GM12878 (cell line): ENCODE measurements at regions not wholly inside any gene's neighbourhood (a gene's known extent, or its start where the extent isn't known, plus 50 kb on each side); places are given as distances from the start of the nearest gene placed in this dataset.

ENCODE experiments used
- ATAC-seq: fragments of 200-7000 bp; cut with Tn5 transposase; 3 replicates; pipeline ENCODE4 v1.9.1; 2020; ENCODE audit warnings: mild to moderate bottlenecking, moderate library complexity
- BruUV-seq: library from RNA; stranded (reverse); fragments of 400-500 nt; replicated peaks from 2 replicates; lab custom pipeline; 2021; lab: Mats Ljungman, UMichigan
- CTCF ChIA-PET: fragments of 300-600 bp; sonication (Branson Sonifier 250); formaldehyde crosslinking; extraction: SDS; loops from one replicate; lab custom pipeline; 2021; ENCODE audit warnings: inconsistent platforms; lab: Yijun Ruan, JAX
- POLR2A ChIA-PET: fragments of 350-600 bp; formaldehyde crosslinking; extraction: SDS; loops from one replicate; lab custom pipeline; 2021; ENCODE audit warnings: inconsistent platforms; lab: Charles Lee
- RAD21 ChIA-PET: fragments of 300-600 bp; sonication (Branson Sonifier 250); formaldehyde crosslinking; loops from one replicate; lab custom pipeline; 2023; ENCODE audit warnings: antibody characterized with exemption; ENCODE audit not compliant: unreplicated experiment; lab: Charles Lee
- SMC1A ChIA-PET: fragments of 300-600 bp; sonication (Branson Sonifier 250); formaldehyde crosslinking; loops from one replicate; lab custom pipeline; 2023; ENCODE audit not compliant: unreplicated experiment, uncharacterized antibody; lab: Charles Lee
- DNase-seq: peaks from one replicate; pipeline ENCODE4 v3.0.0-alpha.2; 2011; ENCODE audit warnings: low read depth, low spot score
- FAIRE-seq: peaks from 3 replicates; lab custom pipeline; 2011; peaks lifted over from hg19 to GRCh38; lab: Jason Lieb, UNC
- H2AFZ ChIP-seq: 2 replicates; pipeline ENCODE4 v1.6.0; 2011; ENCODE audit warnings: low read depth, low read length, control low read depth; ENCODE audit not compliant: control insufficient read depth
- H3K27ac ChIP-seq: 2 replicates; pipeline ENCODE4 v1.5.1; 2011; ENCODE audit warnings: control low read depth; ENCODE audit not compliant: control insufficient read depth, insufficient read depth
- H3K27me3 ChIP-seq, 2 experiments: replicated peaks in 1 of 2; 2 replicates each; pipeline versions ENCODE4 v1.6.0 to v1.6.1; 2011; ENCODE audit warnings: low read length in 1 of 2; ENCODE audit not compliant: control insufficient read depth in 2 of 2, insufficient read depth in 2 of 2
- H3K36me3 ChIP-seq, 2 experiments: 2 replicates each; pipeline ENCODE4 v1.5.1; 2011; ENCODE audit warnings: low read length in 1 of 2; ENCODE audit not compliant: control insufficient read depth in 2 of 2, insufficient read depth in 2 of 2
- H3K4me1 ChIP-seq: 2 replicates; pipeline ENCODE4 v1.6.1; 2011; ENCODE audit warnings: mild to moderate bottlenecking, low read length, moderate library complexity, mixed read lengths; ENCODE audit not compliant: control insufficient read depth, insufficient read depth
- H3K4me2 ChIP-seq: 2 replicates; pipeline ENCODE4 v1.6.0; 2011; ENCODE audit warnings: control low read depth; ENCODE audit not compliant: control insufficient read depth, insufficient read depth
- H3K4me3 ChIP-seq: fragments of 200-600 bp; sonication (generic); 2 replicates; pipeline ENCODE4 v1.5.1; 2016
- H3K79me2 ChIP-seq: 2 replicates; pipeline ENCODE4 v1.6.0; 2011; ENCODE audit warnings: low read length; ENCODE audit not compliant: control insufficient read depth, insufficient read depth
- H3K9ac ChIP-seq: 2 replicates; pipeline ENCODE4 v1.8.0; 2011; ENCODE audit warnings: low read length, control low read depth, mixed read lengths; ENCODE audit not compliant: control insufficient read depth, insufficient read depth
- H3K9me3 ChIP-seq: replicated peaks from 3 replicates; pipeline ENCODE4 v1.5.1; 2011; ENCODE audit warnings: mild to moderate bottlenecking, low read length; ENCODE audit not compliant: control insufficient read depth, insufficient read depth
- H4K20me1 ChIP-seq: 2 replicates; pipeline ENCODE4 v1.6.0; 2011; ENCODE audit not compliant: control insufficient read depth, insufficient read depth
- BHLHE40 ChIP-seq, 2 experiments: fragments of 450-650 bp in 1 of 2; IDR thresholded peaks; 2 replicates each; pipeline ENCODE4 v1.6.1; 2011 to 2017; ENCODE audit warnings: low read depth in 2 of 2, borderline replicate concordance in 1 of 2, improper control_type of control experiment in 1 of 2, low read length in 1 of 2, mild to moderate bottlenecking in 1 of 2
- CHD4 ChIP-seq: fragments of 200-600 bp; sonication (generic); IDR thresholded peaks from 2 replicates; pipeline ENCODE4 v1.6.1; 2016; ENCODE audit warnings: mild to moderate bottlenecking
- E2F4 ChIP-seq: IDR thresholded peaks from 2 replicates; pipeline ENCODE4 v1.6.1; 2012; ENCODE audit warnings: low read depth, low read length, improper control_type of control experiment
- EP300 ChIP-seq, 2 experiments: fragments of 150-350 bp in 1 of 2; IDR thresholded peaks; 2 replicates each; pipeline ENCODE4 v1.6.1; 2011 to 2012; ENCODE audit warnings: low read depth in 2 of 2, low read length in 2 of 2, borderline replicate concordance in 1 of 2, improper control_type of control experiment in 1 of 2, inconsistent platforms in 1 of 2; ENCODE audit not compliant: control insufficient read depth in 1 of 2
- JUND ChIP-seq: IDR thresholded peaks from 2 replicates; pipeline ENCODE4 v1.6.1; 2012; ENCODE audit warnings: low read depth, mild to moderate bottlenecking, low read length, improper control_type of control experiment, moderate library complexity
- PRDM15 ChIP-seq: fragments of 450-650 bp; formaldehyde crosslinking; IDR thresholded peaks from 2 replicates; pipeline ENCODE4 v1.4.0; 2020; ENCODE audit warnings: mild to moderate bottlenecking, moderate library complexity
- SMAD1 ChIP-seq: fragments of 450-650 bp; IDR thresholded peaks from 2 replicates; pipeline ENCODE4 v1.6.1; 2018; ENCODE audit warnings: mild to moderate bottlenecking, low read depth; ENCODE audit not compliant: partially characterized antibody
- ZBTB33 ChIP-seq: fragments of 450-650 bp; IDR thresholded peaks from 2 replicates; pipeline ENCODE4 v1.6.1; 2017; ENCODE audit warnings: mild to moderate bottlenecking
- WGBS: methylation state at CpG from one replicate; pipeline ENCODE4 v1.1.6; 2016; ENCODE audit warnings: low lambda C conversion rate; ENCODE audit not compliant: insufficient replicate concordance, insufficient coverage; ENCODE audit errors: missing lambda C conversion rate; 5-methylcytosine and 5-hydroxymethylcytosine counted together
- in situ Hi-C: fragments of 300-500 bp; cut with MboI; formaldehyde crosslinking; loops from 9 replicates; pipeline ENCODE4 v1.14.3; 2018; ENCODE audit warnings: mixed read lengths
- intact Hi-C: fragments of 100-400 bp; cut with micrococcal nuclease; formaldehyde crosslinking; loops from one replicate; pipeline ENCODE4 v1.14.2; 2022; ENCODE audit not compliant: unreplicated experiment
- TF ChIP-seq, protein P1 (sequence below): fragments of 450-650 bp; formaldehyde crosslinking; IDR thresholded peaks from 2 replicates; pipeline ENCODE4 v1.4.0; 2022; ENCODE audit warnings: mild to moderate bottlenecking, moderate library complexity

GRCh38 chr5:120052916-120053828 lies 410.9 kb upstream of the PRR16 start:
- CTCF ChIA-PET: no interaction called here

More at GRCh38 chr5:120052916-120053828, 410.9 kb upstream of the PRR16 start:
- no peaks in the 10 kb centered on the region for H4K20me1 ChIP-seq
- RAD21 ChIA-PET: no interaction called here
- DNase-seq (no peak), ATAC-seq (no peak), FAIRE-seq (no peak)
- H3K27ac ChIP-seq: no peak overlapping the region
- no peak overlapping the region for H3K4me2 ChIP-seq
- no peak overlapping the region for H3K9ac ChIP-seq
- no peaks in the 10 kb centered on the region for H3K27me3 ChIP-seq
- H3K9me3 ChIP-seq: no peaks in the 10 kb centered on the region
- WGBS: 44% methylated on average over 4 of the region's 4 CpGs
- intact Hi-C loops: no loop called here
- H3K4me3 ChIP-seq: no peak overlapping the region
- in situ Hi-C loops: no loop called here
- POLR2A ChIA-PET: no interaction called here
- no peaks in the 10 kb centered on the region for H3K4me1 ChIP-seq
- H3K36me3 ChIP-seq: no peaks in the 10 kb centered on the region
- no TSS peak for BruUV-seq
- TF ChIP-seq EP300 (IDR thresholded peaks at IDR 0.05; ENCODE audit: borderline replicate concordance in 1 of 2, control insufficient read depth in 1 of 2, low read depth in 2 of 2, low read length in 2 of 2) (no peak), ZBTB33 (no peak), JUND (no peak), BHLHE40 (IDR thresholded peaks at IDR 0.05; ENCODE audit: borderline replicate concordance in 1 of 2, low read depth in 2 of 2, low read length in 1 of 2) (no peak), E2F4 (no peak), CHD4 (no peak), SMAD1 (no peak), PRDM15 (CRISPR knock-in tag) (no peak)
- TF ChIP-seq, protein P1, sequence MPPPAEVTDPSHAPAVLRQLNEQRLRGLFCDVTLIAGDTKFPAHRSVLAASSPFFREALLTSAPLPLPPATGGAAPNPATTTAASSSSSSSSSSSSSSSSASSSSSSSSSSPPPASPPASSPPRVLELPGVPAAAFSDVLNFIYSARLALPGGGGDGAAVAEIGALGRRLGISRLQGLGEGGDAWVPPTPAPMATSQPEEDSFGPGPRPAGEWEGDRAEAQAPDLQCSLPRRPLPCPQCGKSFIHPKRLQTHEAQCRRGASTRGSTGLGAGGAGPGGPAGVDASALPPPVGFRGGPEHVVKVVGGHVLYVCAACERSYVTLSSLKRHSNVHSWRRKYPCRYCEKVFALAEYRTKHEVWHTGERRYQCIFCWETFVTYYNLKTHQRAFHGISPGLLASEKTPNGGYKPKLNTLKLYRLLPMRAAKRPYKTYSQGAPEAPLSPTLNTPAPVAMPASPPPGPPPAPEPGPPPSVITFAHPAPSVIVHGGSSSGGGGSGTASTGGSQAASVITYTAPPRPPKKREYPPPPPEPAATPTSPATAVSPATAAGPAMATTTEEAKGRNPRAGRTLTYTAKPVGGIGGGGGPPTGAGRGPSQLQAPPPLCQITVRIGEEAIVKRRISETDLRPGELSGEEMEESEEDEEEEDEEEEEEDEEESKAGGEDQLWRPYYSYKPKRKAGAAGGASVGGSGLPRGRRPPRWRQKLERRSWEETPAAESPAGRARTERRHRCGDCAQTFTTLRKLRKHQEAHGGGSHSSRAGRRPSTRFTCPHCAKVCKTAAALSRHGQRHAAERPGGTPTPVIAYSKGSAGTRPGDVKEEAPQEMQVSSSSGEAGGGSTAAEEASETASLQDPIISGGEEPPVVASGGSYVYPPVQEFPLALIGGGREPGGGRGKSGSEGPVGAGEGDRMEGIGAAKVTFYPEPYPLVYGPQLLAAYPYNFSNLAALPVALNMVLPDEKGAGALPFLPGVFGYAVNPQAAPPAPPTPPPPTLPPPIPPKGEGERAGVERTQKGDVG (CRISPR knock-in tag): no peak
- TF ChIP-seq, all 136 proteins: peak for 0
- SMC1A ChIA-PET: no interaction called here
- H3K79me2 ChIP-seq: no peaks in the 10 kb centered on the region
- no peak overlapping the region for H2AFZ ChIP-seq
